ENCODE measurements at regions not wholly inside any gene's neighbourhood (a gene's known extent, or its start where the extent isn't known, plus 50 kb on each side); places are given as distances from the start of the nearest gene placed in this dataset.
"Not testable (repeated sequence)": the region's sequence is repeated elsewhere in the genome, so short reads cannot be mapped to it uniquely, and the experiment has no call there.

DNA sequence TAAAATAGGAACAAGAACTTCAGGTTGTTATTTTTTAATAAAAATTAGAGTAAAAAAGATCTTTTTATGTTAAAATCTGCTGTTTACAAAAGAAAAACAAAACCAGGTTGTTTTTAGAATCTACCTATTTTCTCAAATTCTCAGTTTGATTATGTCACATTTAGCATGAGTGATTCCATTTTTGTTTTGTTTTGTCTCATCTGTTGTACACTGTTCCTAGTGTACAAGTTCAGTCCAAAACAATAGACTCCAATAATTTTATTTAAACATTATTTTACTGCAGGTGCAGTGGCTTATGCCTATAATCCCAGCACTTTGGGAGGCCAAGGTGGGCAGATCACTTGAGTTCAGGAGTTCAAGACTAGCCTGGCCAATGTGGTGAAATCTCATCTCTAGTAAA, 2142.7 kb downstream of the TP53TG3F start:
- Histone ChIP-seq H3K4me3 (ENCODE audit: low read depth, low read length) (no peak overlapping the region), H3K27me3 (ENCODE audit: control insufficient read depth, insufficient read depth, low read length) (no peaks in the 10 kb centered on the region), H3K36me3 (ENCODE audit: control insufficient read depth, insufficient read depth, low read length) (no peaks in the 10 kb centered on the region)
- TF ChIP-seq, protein P1, sequence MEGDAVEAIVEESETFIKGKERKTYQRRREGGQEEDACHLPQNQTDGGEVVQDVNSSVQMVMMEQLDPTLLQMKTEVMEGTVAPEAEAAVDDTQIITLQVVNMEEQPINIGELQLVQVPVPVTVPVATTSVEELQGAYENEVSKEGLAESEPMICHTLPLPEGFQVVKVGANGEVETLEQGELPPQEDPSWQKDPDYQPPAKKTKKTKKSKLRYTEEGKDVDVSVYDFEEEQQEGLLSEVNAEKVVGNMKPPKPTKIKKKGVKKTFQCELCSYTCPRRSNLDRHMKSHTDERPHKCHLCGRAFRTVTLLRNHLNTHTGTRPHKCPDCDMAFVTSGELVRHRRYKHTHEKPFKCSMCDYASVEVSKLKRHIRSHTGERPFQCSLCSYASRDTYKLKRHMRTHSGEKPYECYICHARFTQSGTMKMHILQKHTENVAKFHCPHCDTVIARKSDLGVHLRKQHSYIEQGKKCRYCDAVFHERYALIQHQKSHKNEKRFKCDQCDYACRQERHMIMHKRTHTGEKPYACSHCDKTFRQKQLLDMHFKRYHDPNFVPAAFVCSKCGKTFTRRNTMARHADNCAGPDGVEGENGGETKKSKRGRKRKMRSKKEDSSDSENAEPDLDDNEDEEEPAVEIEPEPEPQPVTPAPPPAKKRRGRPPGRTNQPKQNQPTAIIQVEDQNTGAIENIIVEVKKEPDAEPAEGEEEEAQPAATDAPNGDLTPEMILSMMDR (IDR thresholded peaks at IDR 0.05; ENCODE audit: insufficient read depth, low read depth, low read length): no peak
- ChIA-PET CTCF (no interaction called here), POLR2A (no interaction called here)
- DNase-seq (ENCODE audit: low read depth): no peak

DNA sequence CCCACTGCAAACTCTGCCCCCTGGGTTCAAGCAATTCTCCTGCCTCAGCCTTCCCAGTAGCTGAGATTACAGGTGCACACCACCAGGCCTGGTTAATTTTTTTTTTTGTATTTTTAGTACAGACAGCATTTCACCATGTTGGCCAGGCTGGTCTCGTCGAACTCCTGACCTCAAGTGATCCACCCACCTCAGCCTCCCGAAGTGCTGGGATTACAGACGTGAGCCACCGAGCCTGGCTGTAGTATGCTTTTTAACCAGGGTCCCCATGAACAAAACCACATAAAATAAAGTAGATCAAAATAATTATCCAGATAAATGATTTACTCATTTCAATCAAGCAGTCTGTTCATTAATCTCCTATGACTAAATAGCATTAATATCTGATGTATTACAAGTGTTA, 2144.0 kb downstream of the TP53TG3F start:
- DNase-seq (ENCODE audit: low read depth); POLR2A ChIA-PET; H3K36me3 ChIP-seq (ENCODE audit: control insufficient read depth, insufficient read depth, low read length); H3K27me3 ChIP-seq (ENCODE audit: control insufficient read depth, insufficient read depth, low read length); H3K4me3 ChIP-seq (ENCODE audit: low read depth, low read length); CTCF ChIA-PET: not testable (repeated sequence)

DNA sequence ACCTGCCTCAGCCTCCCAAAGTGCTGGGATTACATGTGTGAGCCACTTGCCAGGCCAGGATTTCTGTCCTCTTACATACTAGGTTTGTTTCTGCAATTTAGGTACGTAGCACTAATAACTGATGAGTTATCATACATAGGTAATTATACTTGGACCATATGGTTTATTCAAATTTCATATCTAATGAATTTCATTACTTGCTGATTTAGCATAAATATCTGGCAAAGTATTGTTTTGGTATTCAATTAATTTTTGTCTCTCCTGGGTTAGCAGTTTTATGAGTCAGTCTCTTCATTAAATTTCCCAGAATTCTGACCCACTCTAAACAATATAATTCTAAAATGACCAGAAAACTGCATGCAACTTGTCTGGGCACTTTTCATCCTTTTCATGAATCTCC, 2146.5 kb downstream of the TP53TG3F start:
- Histone ChIP-seq H3K4me3 (ENCODE audit: low read depth, low read length) (no peak overlapping the region), H3K27me3 (ENCODE audit: control insufficient read depth, insufficient read depth, low read length) (no peaks in the 10 kb centered on the region), H3K36me3 (ENCODE audit: control insufficient read depth, insufficient read depth, low read length) (no peaks in the 10 kb centered on the region)
- TF ChIP-seq, protein P1 (IDR thresholded peaks at IDR 0.05; ENCODE audit: insufficient read depth, low read depth, low read length): no peak
- CTCF ChIA-PET: no interaction called here
- POLR2A ChIA-PET: no interaction called here
- DNase-seq (ENCODE audit: low read depth): no peak

DNA sequence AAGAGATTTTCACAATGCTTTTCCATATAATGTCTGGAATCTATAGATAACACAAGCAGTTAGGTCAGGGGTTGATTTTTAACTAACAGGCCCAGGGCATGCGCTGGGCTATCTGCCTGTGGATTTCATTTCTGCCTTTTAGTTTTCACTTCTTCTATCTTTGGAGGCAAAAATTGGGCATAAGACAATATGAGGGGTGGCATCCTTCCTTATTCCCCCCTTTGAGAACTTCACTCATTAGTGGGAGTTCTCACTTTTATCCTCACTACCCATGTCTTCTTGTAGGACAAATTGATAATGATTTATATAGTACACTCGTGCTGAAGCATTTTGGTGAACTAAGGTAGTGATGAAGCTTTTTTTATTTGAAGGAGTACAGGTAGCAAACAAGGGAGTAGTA, 2155.5 kb downstream of the TP53TG3F start:
- DNase-seq (ENCODE audit: low read depth); POLR2A ChIA-PET: not testable (repeated sequence)

DNA sequence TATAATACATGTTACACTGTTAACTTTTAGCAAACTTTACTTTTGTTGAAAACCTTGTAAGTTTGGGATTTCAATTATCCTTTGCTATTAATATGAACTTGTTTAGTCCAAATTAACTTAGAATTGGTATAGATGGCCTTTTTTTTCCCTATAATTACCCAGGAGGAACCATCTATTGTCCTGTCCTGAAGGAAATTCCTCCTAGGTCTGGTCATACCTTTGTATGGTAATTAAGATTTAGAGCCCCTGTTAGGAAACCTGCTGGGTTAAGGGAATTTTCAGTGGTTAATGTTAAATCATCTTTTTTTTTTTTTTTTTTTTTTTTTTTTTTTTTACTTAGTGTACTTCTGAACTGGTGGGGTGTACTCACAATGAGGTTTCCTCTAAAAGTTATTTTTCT, 2159.8 kb downstream of the TP53TG3F start:
- H3K4me3 ChIP-seq (ENCODE audit: low read depth, low read length); H3K36me3 ChIP-seq (ENCODE audit: control insufficient read depth, insufficient read depth, low read length); H3K27me3 ChIP-seq (ENCODE audit: control insufficient read depth, insufficient read depth, low read length); DNase-seq (ENCODE audit: low read depth); POLR2A ChIA-PET; CTCF ChIA-PET: not testable (repeated sequence)

More for the DNA sequence above, 2155.5 kb downstream of the TP53TG3F start:
- CTCF ChIA-PET; H3K36me3 ChIP-seq (ENCODE audit: control insufficient read depth, insufficient read depth, low read length); H3K4me3 ChIP-seq (ENCODE audit: low read depth, low read length); H3K27me3 ChIP-seq (ENCODE audit: control insufficient read depth, insufficient read depth, low read length): not testable (repeated sequence)

DNA sequence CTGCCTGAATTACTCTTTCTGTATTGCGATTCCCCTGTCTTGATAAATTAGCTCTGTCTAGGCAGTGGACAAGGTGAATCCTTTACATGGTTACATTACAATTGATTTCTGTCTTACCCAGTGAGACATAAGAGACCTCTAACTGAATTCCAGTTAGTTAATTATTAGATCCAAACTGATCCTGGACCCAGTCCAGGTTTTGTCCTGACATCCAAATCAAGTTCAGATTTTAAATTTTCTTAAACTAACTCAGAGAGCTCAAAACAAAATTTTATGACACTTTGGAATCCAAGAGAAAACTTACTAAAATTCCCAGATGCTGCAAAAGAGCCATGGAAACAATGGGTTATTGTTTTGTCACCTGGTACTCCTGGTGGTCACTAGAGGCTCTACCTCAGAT, 2166.6 kb downstream of the TP53TG3F start:
- TF ChIP-seq, protein P1 (IDR thresholded peaks at IDR 0.05; ENCODE audit: insufficient read depth, low read depth, low read length): no peak
- DNase-seq (ENCODE audit: low read depth): no peak
- CTCF ChIA-PET: no interaction called here
- Histone ChIP-seq H3K4me3 (ENCODE audit: low read depth, low read length) (no peak overlapping the region), H3K27me3 (ENCODE audit: control insufficient read depth, insufficient read depth, low read length) (no peaks in the 10 kb centered on the region), H3K36me3 (ENCODE audit: control insufficient read depth, insufficient read depth, low read length) (no peaks in the 10 kb centered on the region)
- POLR2A ChIA-PET: no interaction called here

DNA sequence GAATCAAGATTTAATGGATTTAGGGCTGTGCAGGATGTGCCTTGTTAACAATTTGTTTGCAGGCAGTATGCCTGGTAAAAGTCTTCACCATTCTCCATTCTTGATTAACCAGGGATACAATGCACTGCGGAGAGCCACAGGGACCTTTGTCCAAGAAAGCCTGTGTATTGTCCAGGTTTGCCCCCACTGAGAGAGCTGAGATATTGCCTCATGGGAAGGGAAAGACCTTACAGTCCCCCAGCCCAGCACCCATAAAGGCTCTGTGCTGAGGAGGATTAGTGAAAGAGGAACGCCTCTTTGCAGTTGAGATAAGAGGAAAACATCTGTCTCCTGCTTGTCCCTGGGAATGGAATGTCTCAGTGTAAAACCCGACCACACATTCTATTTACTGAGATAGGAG, 2169.6 kb downstream of the TP53TG3F start:
- ChIA-PET POLR2A (no interaction called here), CTCF (no interaction called here)
- H3K27me3 ChIP-seq (ENCODE audit: control insufficient read depth, insufficient read depth, low read length): no peaks in the 10 kb centered on the region
- TF ChIP-seq, protein P1 (IDR thresholded peaks at IDR 0.05; ENCODE audit: insufficient read depth, low read depth, low read length): no peak
- no peaks in the 10 kb centered on the region for H3K36me3 ChIP-seq (ENCODE audit: control insufficient read depth, insufficient read depth, low read length)
- no peak overlapping the region for H3K4me3 ChIP-seq (ENCODE audit: low read depth, low read length)
- DNase-seq (ENCODE audit: low read depth): no peak
